ENCODE measurements at regions not wholly inside any gene's neighbourhood (a gene's known extent, or its start where the extent isn't known, plus 50 kb on each side); places are given as distances from the start of the nearest gene placed in this dataset.
A peak's percentile ranks its signal among the peaks of the same experiment; 100 is the strongest.

DNA sequence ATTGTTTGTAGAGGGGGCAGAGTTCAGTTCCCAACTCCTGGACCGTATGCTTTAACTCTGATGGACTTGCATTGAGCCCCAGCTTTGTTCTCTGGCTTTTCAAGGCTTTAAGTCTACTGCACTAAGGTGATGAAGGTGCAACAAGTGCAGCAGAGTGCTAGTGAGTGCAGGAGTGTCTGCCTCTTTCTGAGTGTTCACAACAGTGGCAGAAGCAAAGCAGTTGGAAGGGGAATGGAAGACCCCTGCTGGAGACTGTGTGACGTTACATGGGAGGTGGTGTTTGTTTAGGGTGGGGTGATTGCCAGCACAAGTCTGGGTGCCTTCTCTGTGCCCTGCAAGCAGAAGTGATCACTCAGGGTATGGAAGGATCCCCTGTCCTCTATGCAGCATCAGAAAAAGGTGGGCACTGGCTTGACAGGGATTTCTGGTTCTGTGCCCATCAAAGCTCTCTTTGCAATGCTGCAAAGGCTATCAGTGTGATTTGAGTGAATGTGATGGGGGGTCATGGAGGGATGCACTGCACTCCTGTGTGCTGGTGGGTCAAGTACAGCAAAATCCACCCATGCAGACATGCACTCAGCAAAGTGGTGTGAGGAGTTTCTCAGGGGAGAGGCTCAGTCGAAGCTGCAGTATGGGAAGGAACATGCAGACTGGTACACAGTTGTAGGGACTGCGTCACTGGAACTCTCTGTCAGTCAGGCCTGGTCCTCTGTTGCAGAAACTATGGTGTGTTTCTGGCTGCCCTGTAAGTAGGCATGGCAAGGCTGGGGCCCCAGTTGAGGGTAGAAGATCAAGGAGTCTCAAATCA, 70.9 kb upstream of the UGT2B7 start:
- TF ChIP-seq, protein P1, sequence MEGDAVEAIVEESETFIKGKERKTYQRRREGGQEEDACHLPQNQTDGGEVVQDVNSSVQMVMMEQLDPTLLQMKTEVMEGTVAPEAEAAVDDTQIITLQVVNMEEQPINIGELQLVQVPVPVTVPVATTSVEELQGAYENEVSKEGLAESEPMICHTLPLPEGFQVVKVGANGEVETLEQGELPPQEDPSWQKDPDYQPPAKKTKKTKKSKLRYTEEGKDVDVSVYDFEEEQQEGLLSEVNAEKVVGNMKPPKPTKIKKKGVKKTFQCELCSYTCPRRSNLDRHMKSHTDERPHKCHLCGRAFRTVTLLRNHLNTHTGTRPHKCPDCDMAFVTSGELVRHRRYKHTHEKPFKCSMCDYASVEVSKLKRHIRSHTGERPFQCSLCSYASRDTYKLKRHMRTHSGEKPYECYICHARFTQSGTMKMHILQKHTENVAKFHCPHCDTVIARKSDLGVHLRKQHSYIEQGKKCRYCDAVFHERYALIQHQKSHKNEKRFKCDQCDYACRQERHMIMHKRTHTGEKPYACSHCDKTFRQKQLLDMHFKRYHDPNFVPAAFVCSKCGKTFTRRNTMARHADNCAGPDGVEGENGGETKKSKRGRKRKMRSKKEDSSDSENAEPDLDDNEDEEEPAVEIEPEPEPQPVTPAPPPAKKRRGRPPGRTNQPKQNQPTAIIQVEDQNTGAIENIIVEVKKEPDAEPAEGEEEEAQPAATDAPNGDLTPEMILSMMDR (IDR thresholded peaks at IDR 0.05; ENCODE audit: low read length): peak; percentile 40
- no peak for TF ChIP-seq EZH2 (optimal IDR thresholded peaks at IDR 0.05; ENCODE audit: low read depth, low read length)

All from MM.1S (cell line).